Ishikawa (cell line): ENCODE measurements at regions not wholly inside any gene's neighbourhood (a gene's known extent, or its start where the extent isn't known, plus 50 kb on each side); places are given as distances from the start of the nearest gene placed in this dataset.

ENCODE experiments used
- CEBPB ChIP-seq: IDR thresholded peaks from 2 replicates; pipeline ENCODE4 v1.6.1; 2012
- EGR1 ChIP-seq: IDR thresholded peaks from 2 replicates; pipeline ENCODE4 v1.6.1; 2012
- EP300 ChIP-seq: IDR thresholded peaks from 2 replicates; pipeline ENCODE4 v1.6.1; 2012; ENCODE audit warnings: borderline replicate concordance
- FOXM1 ChIP-seq: IDR thresholded peaks from 2 replicates; pipeline ENCODE4 v1.6.1; 2012; ENCODE audit warnings: low read depth, borderline replicate concordance
- MAX ChIP-seq: IDR thresholded peaks from 2 replicates; pipeline ENCODE4 v1.6.1; 2012
- NFIC ChIP-seq: IDR thresholded peaks from 2 replicates; pipeline ENCODE4 v1.6.1; 2012
- RAD21 ChIP-seq: IDR thresholded peaks from 2 replicates; pipeline ENCODE4 v1.6.1; 2012; ENCODE audit warnings: low read depth
- REST ChIP-seq: IDR thresholded peaks from 2 replicates; pipeline ENCODE4 v1.6.1; 2012; ENCODE audit warnings: low read depth, mild to moderate bottlenecking
- TAF1 ChIP-seq: IDR thresholded peaks from 2 replicates; pipeline ENCODE4 v1.6.1; 2012; ENCODE audit warnings: low read depth, mild to moderate bottlenecking
- TCF12 ChIP-seq: IDR thresholded peaks from 2 replicates; pipeline ENCODE4 v1.6.1; 2012; ENCODE audit warnings: low read depth
- TEAD4 ChIP-seq: IDR thresholded peaks from 2 replicates; pipeline ENCODE4 v1.6.1; 2012
- USF1 ChIP-seq: IDR thresholded peaks from 2 replicates; pipeline ENCODE4 v1.6.1; 2012
- YY1 ChIP-seq: IDR thresholded peaks from 2 replicates; pipeline ENCODE4 v1.6.1; 2012; ENCODE audit warnings: low read depth
- ZBTB7A ChIP-seq: IDR thresholded peaks from 2 replicates; pipeline ENCODE4 v1.6.1; 2012; ENCODE audit warnings: low read depth

- no peak for TF ChIP-seq YY1
- TF ChIP-seq NFIC = no peak
- no peak for TF ChIP-seq USF1
- no peak for TF ChIP-seq FOXM1
- no peak for TF ChIP-seq TEAD4
- TF ChIP-seq REST = no peak
- no peak for TF ChIP-seq EP300
- TF ChIP-seq TAF1 = no peak
- no peak for TF ChIP-seq CEBPB
- no peak for TF ChIP-seq TCF12
- no peak for TF ChIP-seq MAX
- TF ChIP-seq EGR1 = no peak
- no peak for TF ChIP-seq RAD21
Measured at GRCh38 chr10:29703271-29703670, 68.5 kb upstream of the SVIL start.

- TF ChIP-seq REST (no peak), NFIC (no peak), TAF1 (no peak), RAD21 (no peak), EGR1 (no peak), ZBTB7A (no peak), EP300 (no peak), CEBPB (no peak), TEAD4 (no peak), YY1 (no peak), MAX (no peak), FOXM1 (no peak)
Measured at GRCh38 chr10:29702273-29703164, 67.7 kb upstream of the SVIL start.

- no peak for TF ChIP-seq CEBPB
- TF ChIP-seq NFIC = no peak
- TF ChIP-seq EP300 = no peak
- TF ChIP-seq FOXM1 = no peak
- no peak for TF ChIP-seq REST
- TF ChIP-seq TAF1 = no peak
- no peak for TF ChIP-seq RAD21
Measured at GRCh38 chr10:29701306-29701705, 66.5 kb upstream of the SVIL start.

GRCh38 chr10:29699621-29700020, 64.8 kb upstream of the SVIL start:
- TF ChIP-seq ZBTB7A (no peak), TCF12 (no peak), RAD21 (no peak), CEBPB (no peak), NFIC (no peak), EP300 (no peak), USF1 (no peak), FOXM1 (no peak), MAX (no peak), TAF1 (no peak), TEAD4 (no peak), REST (no peak), EGR1 (no peak)
